ENCODE measurements at regions not wholly inside any gene's neighbourhood (a gene's known extent, or its start where the extent isn't known, plus 50 kb on each side); places are given as distances from the start of the nearest gene placed in this dataset.
A peak's percentile ranks its signal among the peaks of the same experiment; 100 is the strongest.

- TF ChIP-seq CTCF (IDR thresholded peaks at IDR 0.05), result peak; percentile 10
- Histone ChIP-seq H3K4me3 (no peak overlapping the region), H3K9me3 (no peaks in the 10 kb centered on the region), H3K4me1 (no peaks in the 10 kb centered on the region), H3K36me3 (no peaks in the 10 kb centered on the region), H3K27ac (no peak overlapping the region), H3K27me3 (no peaks in the 10 kb centered on the region)
- peak; percentile 14 for ATAC-seq
- DNase-seq, result no peak
- intact Hi-C loops (cut with DNase I), result no loop called here
These were observed 554.1 kb upstream of the OLFM3 start for GRCh38 chr1:102550729-102551384.

- H3K36me3 ChIP-seq, result no peaks in the 10 kb centered on the region
- no peak for TF ChIP-seq CTCF (IDR thresholded peaks at IDR 0.05)
- H3K4me3 ChIP-seq, result no peak overlapping the region
- ATAC-seq (no peak), DNase-seq (no peak)
- no peaks in the 10 kb centered on the region for H3K9me3 ChIP-seq
- H3K27me3 ChIP-seq, result no peaks in the 10 kb centered on the region
- no peaks in the 10 kb centered on the region for H3K4me1 ChIP-seq
- intact Hi-C loops (cut with DNase I), result no loop called here
- H3K27ac ChIP-seq, result no peak overlapping the region
These were observed 549.5 kb upstream of the OLFM3 start for GRCh38 chr1:102546251-102546650.

DNA sequence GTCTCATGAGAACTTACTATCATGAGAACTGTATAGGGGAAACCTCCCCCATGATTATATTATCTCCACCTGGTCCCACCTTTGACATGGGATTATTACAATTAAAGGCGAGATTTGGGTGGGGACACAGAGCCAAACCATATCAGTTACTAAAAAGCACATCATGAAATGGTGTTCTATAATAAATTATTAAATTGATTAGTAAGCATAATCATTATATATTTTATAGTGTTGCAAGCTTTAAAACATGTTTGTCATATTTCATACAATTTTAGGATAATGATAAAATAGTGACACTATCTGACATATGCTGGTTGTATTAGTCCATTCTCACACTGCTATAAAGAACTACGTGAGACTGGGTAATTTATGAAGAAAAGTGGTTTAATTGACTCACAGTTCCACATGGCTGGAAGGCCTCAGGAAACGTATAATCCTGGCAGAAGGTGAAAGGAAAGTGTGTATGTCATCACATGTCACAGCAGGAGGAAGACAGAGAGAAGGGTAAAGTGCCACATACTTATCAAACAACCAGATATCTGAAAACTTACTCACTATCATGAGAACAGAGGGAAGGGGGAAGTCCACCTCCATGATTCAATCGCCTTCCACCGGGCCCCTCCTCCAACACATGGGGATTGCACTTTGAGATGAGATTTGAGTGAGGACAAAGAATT, 539.2 kb upstream of the OLFM3 start:
- no peaks in the 10 kb centered on the region for H3K9me3 ChIP-seq
- no peak overlapping the region for H3K4me3 ChIP-seq
- ATAC-seq (no peak), DNase-seq (no peak)
- no peaks in the 10 kb centered on the region for H3K36me3 ChIP-seq
- H3K4me1 ChIP-seq, result no peaks in the 10 kb centered on the region
- no peak overlapping the region for H3K27ac ChIP-seq
- H3K27me3 ChIP-seq, result no peaks in the 10 kb centered on the region
- intact Hi-C loops (cut with DNase I), result no loop called here
- no peak for TF ChIP-seq CTCF (IDR thresholded peaks at IDR 0.05)

DNA sequence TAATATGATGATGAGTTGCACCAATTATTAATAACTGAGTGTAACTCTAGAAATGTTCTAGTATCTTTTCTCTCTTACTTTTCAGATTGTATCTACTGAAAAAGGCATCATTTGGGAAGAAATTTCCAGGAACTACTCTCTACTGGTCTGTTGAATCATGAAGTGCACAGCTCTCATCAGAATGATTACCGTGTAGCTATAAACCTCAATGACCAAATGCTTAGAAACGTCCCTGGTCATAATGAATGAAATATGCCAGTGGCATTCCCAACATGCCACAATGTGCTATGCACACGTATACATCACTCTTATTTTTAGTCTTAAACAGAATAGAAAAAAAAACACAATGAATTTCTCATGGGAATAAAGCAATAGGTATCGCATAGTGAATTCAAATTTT, 534.3 kb upstream of the OLFM3 start:
- Histone ChIP-seq H3K4me1 (no peaks in the 10 kb centered on the region), H3K9me3 (no peaks in the 10 kb centered on the region), H3K27me3 (no peaks in the 10 kb centered on the region), H3K4me3 (no peak overlapping the region), H3K36me3 (no peaks in the 10 kb centered on the region), H3K27ac (no peak overlapping the region)
- intact Hi-C loops (cut with DNase I), result no loop called here
- DNase-seq, result no peak
- no peak for TF ChIP-seq CTCF (IDR thresholded peaks at IDR 0.05)
- no peak for ATAC-seq

- no peak overlapping the region for H3K27ac ChIP-seq
- TF ChIP-seq CTCF (IDR thresholded peaks at IDR 0.05), result no peak
- no peaks in the 10 kb centered on the region for H3K27me3 ChIP-seq
- no peaks in the 10 kb centered on the region for H3K36me3 ChIP-seq
- H3K9me3 ChIP-seq, result no peaks in the 10 kb centered on the region
- no peak for DNase-seq
- no peaks in the 10 kb centered on the region for H3K4me1 ChIP-seq
- intact Hi-C loops (cut with DNase I), result no loop called here
- H3K4me3 ChIP-seq, result no peak overlapping the region
- no peak for ATAC-seq
These were observed 532.7 kb upstream of the OLFM3 start for GRCh38 chr1:102529446-102529845.

Measured in upper lobe of right lung (tissue), 1 donor.